RWPE2 (cell line): ENCODE measurements at regions not wholly inside any gene's neighbourhood (a gene's known extent, or its start where the extent isn't known, plus 50 kb on each side); places are given as distances from the start of the nearest gene placed in this dataset.

Experiments
- ATAC-seq: fragments of 200-7000 bp; cut with Tn5 transposase; 3 replicates; pipeline ENCODE4 v1.9.1; 2021; ENCODE audit warnings: low read depth
- DNase-seq: peaks from one replicate; pipeline ENCODE4 v3.0.0-alpha.2; 2020; ENCODE audit warnings: low spot score
- H3K27ac ChIP-seq: fragments of 450-650 bp; 2 replicates; pipeline ENCODE4 v1.5.1; 2017; ENCODE audit warnings: mild to moderate bottlenecking; ENCODE audit not compliant: poor library complexity, severe bottlenecking
- H3K27me3 ChIP-seq: fragments of 250-450 bp; sonication (Bioruptor Pico); 2 replicates; pipeline ENCODE4 v1.5.1; 2021; ENCODE audit warnings: mild to moderate bottlenecking, moderate library complexity; ENCODE audit not compliant: insufficient read depth, poor library complexity, severe bottlenecking
- H3K36me3 ChIP-seq: fragments of 250-450 bp; sonication (Bioruptor Pico); 2 replicates; pipeline ENCODE4 v1.5.1; 2020; ENCODE audit warnings: low read depth, mild to moderate bottlenecking, moderate library complexity
- H3K4me1 ChIP-seq: fragments of 250-450 bp; sonication (Bioruptor Pico); 2 replicates; pipeline ENCODE4 v1.5.1; 2021; ENCODE audit warnings: mild to moderate bottlenecking, moderate library complexity; ENCODE audit not compliant: insufficient read depth, poor library complexity, severe bottlenecking
- H3K4me3 ChIP-seq: fragments of 250-450 bp; sonication (Bioruptor Pico); 2 replicates; pipeline ENCODE4 v1.5.1; 2021; ENCODE audit warnings: mild to moderate bottlenecking, moderate library complexity; ENCODE audit not compliant: severe bottlenecking
- H3K9me3 ChIP-seq: fragments of 250-450 bp; sonication (Bioruptor Pico); 2 replicates; pipeline ENCODE4 v1.5.1; 2021; ENCODE audit warnings: mild to moderate bottlenecking, moderate library complexity; ENCODE audit not compliant: severe bottlenecking
- CTCF ChIP-seq: fragments of 450-650 bp; IDR thresholded peaks from one replicate; pipeline ENCODE4 v1.5.1; 2017; ENCODE audit warnings: mild to moderate bottlenecking, moderate library complexity; ENCODE audit not compliant: poor library complexity, severe bottlenecking

GRCh38 chr6:163720005-163720404, 305.5 kb downstream of the QKI start:
- Histone ChIP-seq H3K27me3 (no peaks in the 10 kb centered on the region), H3K4me1 (no peaks in the 10 kb centered on the region), H3K9me3 (no peaks in the 10 kb centered on the region), H3K4me3 (no peak overlapping the region), H3K27ac (no peak overlapping the region), H3K36me3 (no peaks in the 10 kb centered on the region)
- DNase-seq (no peak), ATAC-seq (no peak)
- TF ChIP-seq CTCF = no peak

- no peak overlapping the region for H3K4me3 ChIP-seq
- no peaks in the 10 kb centered on the region for H3K27me3 ChIP-seq
- no peaks in the 10 kb centered on the region for H3K9me3 ChIP-seq
- H3K27ac ChIP-seq = no peak overlapping the region
- DNase-seq (no peak), ATAC-seq (no peak)
- H3K4me1 ChIP-seq = no peaks in the 10 kb centered on the region
- H3K36me3 ChIP-seq = no peaks in the 10 kb centered on the region
- TF ChIP-seq CTCF = no peak
Observed at GRCh38 chr6:163719028-163719742, 304.7 kb downstream of the QKI start.

- no peak for ATAC-seq
- no peaks in the 10 kb centered on the region for H3K4me1 ChIP-seq
- no peaks in the 10 kb centered on the region for H3K27me3 ChIP-seq
- H3K36me3 ChIP-seq = no peaks in the 10 kb centered on the region
- no peak for DNase-seq
- no peaks in the 10 kb centered on the region for H3K9me3 ChIP-seq
- no peak for TF ChIP-seq CTCF
- H3K4me3 ChIP-seq = no peak overlapping the region
- no peak overlapping the region for H3K27ac ChIP-seq
Observed at GRCh38 chr6:163718537-163718936, 304.0 kb downstream of the QKI start.

- no peak for DNase-seq
- H3K4me1 ChIP-seq = no peaks in the 10 kb centered on the region
- H3K4me3 ChIP-seq = no peak overlapping the region
- no peak for TF ChIP-seq CTCF
- H3K9me3 ChIP-seq = no peaks in the 10 kb centered on the region
- no peak for ATAC-seq
- H3K27me3 ChIP-seq = no peaks in the 10 kb centered on the region
- no peak overlapping the region for H3K27ac ChIP-seq
- H3K36me3 ChIP-seq = no peaks in the 10 kb centered on the region
Observed at GRCh38 chr6:163717106-163717764, 302.7 kb downstream of the QKI start.

- H3K27ac ChIP-seq = no peak overlapping the region
- H3K4me1 ChIP-seq = no peaks in the 10 kb centered on the region
- no peak for ATAC-seq
- no peak for TF ChIP-seq CTCF
- H3K27me3 ChIP-seq = no peaks in the 10 kb centered on the region
- H3K9me3 ChIP-seq = no peaks in the 10 kb centered on the region
- no peaks in the 10 kb centered on the region for H3K36me3 ChIP-seq
- DNase-seq = no peak
- H3K4me3 ChIP-seq = no peak overlapping the region
Observed at GRCh38 chr6:163716690-163717089, 302.2 kb downstream of the QKI start.
